ENCODE measurements at regions not wholly inside any gene's neighbourhood (a gene's known extent, or its start where the extent isn't known, plus 50 kb on each side); places are given as distances from the start of the nearest gene placed in this dataset.

GRCh38 chr4:62881210-62881609 is 1528.0 kb downstream of the TECRL start:
- H3K9me3 Mint-ChIP-seq = no peaks in the 10 kb centered on the region
- Histone ChIP-seq H4K91ac (ENCODE audit: insufficient read length, low read depth, low read length) (no peak overlapping the region), H3K4ac (ENCODE audit: low read depth, low read length) (no peak overlapping the region), H2BK120ac (ENCODE audit: low read depth, low read length, poor library complexity, severe bottlenecking) (no peak overlapping the region), H4K20me1 (ENCODE audit: control insufficient read depth, insufficient read depth, insufficient read length) (no peaks in the 10 kb centered on the region), H3K9ac (ENCODE audit: extremely low read depth, insufficient read length, low read length) (no peak overlapping the region), H3K23me2 (ENCODE audit: insufficient read length, low read depth, low read length, poor library complexity, severe bottlenecking) (no peaks in the 10 kb centered on the region), H4K8ac (replicated peaks; ENCODE audit: insufficient read length, low read depth, low read length) (no peak overlapping the region), H2AFZ (ENCODE audit: low read length) (no peak overlapping the region), H2BK12ac (ENCODE audit: insufficient read length, low read depth, low read length) (no peak overlapping the region), H3K56ac (ENCODE audit: insufficient read length, low read depth, low read length) (no peak overlapping the region), H3K23ac (ENCODE audit: insufficient read length, low read depth, low read length) (no peak overlapping the region), H2AK5ac (ENCODE audit: insufficient read length, low read length) (no peak overlapping the region), H3K4me2 (ENCODE audit: insufficient read depth, insufficient read length, low read length) (no peak overlapping the region), H3K79me2 (ENCODE audit: insufficient read depth, low read length) (no peaks in the 10 kb centered on the region), H3K4me1 (ENCODE audit: insufficient read depth, low read length) (no peaks in the 10 kb centered on the region), H3K27ac (ENCODE audit: insufficient read length, low read depth, low read length) (no peak overlapping the region), H4K5ac (ENCODE audit: insufficient read length, low read depth, low read length) (no peak overlapping the region), H3T11ph (ENCODE audit: low read length) (no peak overlapping the region), H2BK5ac (ENCODE audit: insufficient read length, low read length) (no peak overlapping the region), H2BK15ac (ENCODE audit: low read depth, low read length) (no peak overlapping the region), H3K79me1 (ENCODE audit: insufficient read depth, low read depth, low read length, poor library complexity, severe bottlenecking) (no peaks in the 10 kb centered on the region), H3K27me3 (ENCODE audit: insufficient read depth, low read length) (no peaks in the 10 kb centered on the region), H3K14ac (ENCODE audit: insufficient read depth, low read length) (no peak overlapping the region), H3K18ac (ENCODE audit: insufficient read length, low read depth, low read length) (no peak overlapping the region), H2BK20ac (ENCODE audit: low read depth, low read length, poor library complexity, severe bottlenecking) (no peak overlapping the region), H3K9me3 (ENCODE audit: control insufficient read depth, low read depth, low read length) (no peaks in the 10 kb centered on the region)
- no peaks in the 10 kb centered on the region; a peak in 1 of 4 replicates for H3K4me1 Mint-ChIP-seq
- no peak overlapping the region for H3K27ac Mint-ChIP-seq
- WGBS (ENCODE audit: extremely low coverage, insufficient read length, low lambda C conversion rate) = no CpG with 5 or more reads among the region's 2 CpGs
- TF ChIP-seq, protein P1, sequence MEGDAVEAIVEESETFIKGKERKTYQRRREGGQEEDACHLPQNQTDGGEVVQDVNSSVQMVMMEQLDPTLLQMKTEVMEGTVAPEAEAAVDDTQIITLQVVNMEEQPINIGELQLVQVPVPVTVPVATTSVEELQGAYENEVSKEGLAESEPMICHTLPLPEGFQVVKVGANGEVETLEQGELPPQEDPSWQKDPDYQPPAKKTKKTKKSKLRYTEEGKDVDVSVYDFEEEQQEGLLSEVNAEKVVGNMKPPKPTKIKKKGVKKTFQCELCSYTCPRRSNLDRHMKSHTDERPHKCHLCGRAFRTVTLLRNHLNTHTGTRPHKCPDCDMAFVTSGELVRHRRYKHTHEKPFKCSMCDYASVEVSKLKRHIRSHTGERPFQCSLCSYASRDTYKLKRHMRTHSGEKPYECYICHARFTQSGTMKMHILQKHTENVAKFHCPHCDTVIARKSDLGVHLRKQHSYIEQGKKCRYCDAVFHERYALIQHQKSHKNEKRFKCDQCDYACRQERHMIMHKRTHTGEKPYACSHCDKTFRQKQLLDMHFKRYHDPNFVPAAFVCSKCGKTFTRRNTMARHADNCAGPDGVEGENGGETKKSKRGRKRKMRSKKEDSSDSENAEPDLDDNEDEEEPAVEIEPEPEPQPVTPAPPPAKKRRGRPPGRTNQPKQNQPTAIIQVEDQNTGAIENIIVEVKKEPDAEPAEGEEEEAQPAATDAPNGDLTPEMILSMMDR (conservative IDR thresholded peaks at IDR 0.05) = no peak
- DNase-seq = no peak
- no peaks in the 10 kb centered on the region for H3K27me3 Mint-ChIP-seq (ENCODE audit: low read depth)
- no peak overlapping the region for H3K4me3 Mint-ChIP-seq
- H3K36me3 Mint-ChIP-seq (ENCODE audit: insufficient read depth in 1 of 3, low read depth in 3 of 3) = no peaks in the 10 kb centered on the region

Data from H9 (cell line).